ENCODE measurements at regions not wholly inside any gene's neighbourhood (a gene's known extent, or its start where the extent isn't known, plus 50 kb on each side); places are given as distances from the start of the nearest gene placed in this dataset.
"Not testable (repeated sequence)": the region's sequence is repeated elsewhere in the genome, so short reads cannot be mapped to it uniquely, and the experiment has no call there.

GRCh38 chr3:154875142-154875541 lies 205.0 kb upstream of the MME start:
- TF ChIP-seq CTCF (conservative IDR thresholded peaks at IDR 0.05) = no peak
- Mint-ChIP-seq H3K36me3 (no peaks in the 10 kb centered on the region), H3K4me1 (ENCODE audit: unreplicated experiment) (no peaks in the 10 kb centered on the region), H3K27ac (no peak overlapping the region), H3K4me3 (no peak overlapping the region), H3K9me3 (no peaks in the 10 kb centered on the region), H3K27me3 (no peaks in the 10 kb centered on the region)
- no peak for DNase-seq (ENCODE audit: extremely low spot score, unreplicated experiment)

GRCh38 chr3:154872696-154873095 lies 207.4 kb upstream of the MME start:
- no peak overlapping the region for H3K27ac Mint-ChIP-seq
- no peak for DNase-seq (ENCODE audit: extremely low spot score, unreplicated experiment)

DNA sequence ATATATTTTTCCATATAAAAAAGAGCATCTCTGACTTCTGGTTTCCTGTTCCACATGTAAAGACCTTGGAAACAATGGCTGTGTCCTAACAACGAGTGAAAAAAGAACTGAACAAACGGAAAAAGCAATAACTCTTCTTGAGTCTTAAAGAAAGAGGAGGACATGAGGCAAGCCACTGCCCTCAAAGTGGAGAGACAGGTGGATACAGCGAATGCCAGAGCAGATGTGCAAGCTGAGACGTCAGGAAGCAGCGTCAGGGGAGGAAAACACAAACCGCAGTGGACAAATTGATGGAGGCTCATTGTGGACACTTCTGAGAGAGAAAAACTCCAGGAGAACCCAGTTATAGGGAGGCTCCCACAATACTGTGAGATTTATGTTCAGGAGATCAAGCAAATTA lies 208.0 kb upstream of the MME start:
- Mint-ChIP-seq H3K4me3 (no peak overlapping the region), H3K9me3 (no peaks in the 10 kb centered on the region)

More at GRCh38 chr3:154872696-154873095, 207.4 kb upstream of the MME start:
- Mint-ChIP-seq H3K27me3 (no peaks in the 10 kb centered on the region), H3K36me3 (no peaks in the 10 kb centered on the region), H3K9me3 (no peaks in the 10 kb centered on the region), H3K4me3 (no peak overlapping the region), H3K4me1 (ENCODE audit: unreplicated experiment) (no peaks in the 10 kb centered on the region)
- TF ChIP-seq CTCF (conservative IDR thresholded peaks at IDR 0.05) = no peak

DNA sequence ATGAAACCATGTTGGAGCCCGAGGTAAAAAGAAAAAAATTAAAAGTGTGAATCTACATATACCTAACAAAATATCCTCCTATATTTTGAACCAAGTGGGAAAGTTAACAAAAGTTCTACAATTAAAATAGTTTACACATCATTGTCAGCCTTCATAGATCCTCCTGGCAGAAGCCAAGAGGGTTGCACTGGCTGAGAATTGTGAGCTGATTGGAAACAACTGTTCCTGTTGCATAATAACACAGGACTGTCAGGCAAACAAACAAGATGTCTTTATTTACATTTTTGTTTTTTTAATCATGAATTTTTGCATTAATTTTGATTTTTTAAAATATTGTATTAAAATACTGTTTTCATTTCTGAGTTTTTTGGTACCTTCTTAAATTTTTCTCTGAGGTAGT lies 215.2 kb upstream of the MME start:
- H3K9me3 Mint-ChIP-seq = no peaks in the 10 kb centered on the region
- H3K4me1 Mint-ChIP-seq (ENCODE audit: unreplicated experiment) = no peaks in the 10 kb centered on the region
- TF ChIP-seq CTCF (conservative IDR thresholded peaks at IDR 0.05) = no peak
- no peak overlapping the region for H3K4me3 Mint-ChIP-seq
- H3K27me3 Mint-ChIP-seq = no peaks in the 10 kb centered on the region
- no peaks in the 10 kb centered on the region for H3K36me3 Mint-ChIP-seq
- DNase-seq (ENCODE audit: extremely low spot score, unreplicated experiment) = no peak
- H3K27ac Mint-ChIP-seq = no peak overlapping the region

More for the DNA sequence above, 208.0 kb upstream of the MME start:
- no peak for DNase-seq (ENCODE audit: extremely low spot score, unreplicated experiment)
- no peak for TF ChIP-seq CTCF (conservative IDR thresholded peaks at IDR 0.05)
- no peak overlapping the region for H3K27ac Mint-ChIP-seq
- no peaks in the 10 kb centered on the region for H3K27me3 Mint-ChIP-seq
- no peaks in the 10 kb centered on the region for H3K36me3 Mint-ChIP-seq
- H3K4me1 Mint-ChIP-seq (ENCODE audit: unreplicated experiment) = no peaks in the 10 kb centered on the region

GRCh38 chr3:154862265-154862664 lies 217.9 kb upstream of the MME start:
- Mint-ChIP-seq H3K36me3 (no peaks in the 10 kb centered on the region), H3K27me3 (no peaks in the 10 kb centered on the region), H3K4me3 (no peak overlapping the region), H3K4me1 (ENCODE audit: unreplicated experiment) (no peaks in the 10 kb centered on the region), H3K9me3 (no peaks in the 10 kb centered on the region), H3K27ac (no peak overlapping the region)
- TF ChIP-seq CTCF (conservative IDR thresholded peaks at IDR 0.05) = no peak
- DNase-seq (ENCODE audit: extremely low spot score, unreplicated experiment) = no peak

- not testable (repeated sequence) for H3K27ac Mint-ChIP-seq; H3K4me1 Mint-ChIP-seq (ENCODE audit: unreplicated experiment); H3K36me3 Mint-ChIP-seq; H3K9me3 Mint-ChIP-seq; H3K4me3 Mint-ChIP-seq; DNase-seq (ENCODE audit: extremely low spot score, unreplicated experiment); H3K27me3 Mint-ChIP-seq
Observed at GRCh38 chr3:154852998-154853397, 227.1 kb upstream of the MME start.
